ENCODE measurements at regions not wholly inside any gene's neighbourhood (a gene's known extent, or its start where the extent isn't known, plus 50 kb on each side); places are given as distances from the start of the nearest gene placed in this dataset.

DNA sequence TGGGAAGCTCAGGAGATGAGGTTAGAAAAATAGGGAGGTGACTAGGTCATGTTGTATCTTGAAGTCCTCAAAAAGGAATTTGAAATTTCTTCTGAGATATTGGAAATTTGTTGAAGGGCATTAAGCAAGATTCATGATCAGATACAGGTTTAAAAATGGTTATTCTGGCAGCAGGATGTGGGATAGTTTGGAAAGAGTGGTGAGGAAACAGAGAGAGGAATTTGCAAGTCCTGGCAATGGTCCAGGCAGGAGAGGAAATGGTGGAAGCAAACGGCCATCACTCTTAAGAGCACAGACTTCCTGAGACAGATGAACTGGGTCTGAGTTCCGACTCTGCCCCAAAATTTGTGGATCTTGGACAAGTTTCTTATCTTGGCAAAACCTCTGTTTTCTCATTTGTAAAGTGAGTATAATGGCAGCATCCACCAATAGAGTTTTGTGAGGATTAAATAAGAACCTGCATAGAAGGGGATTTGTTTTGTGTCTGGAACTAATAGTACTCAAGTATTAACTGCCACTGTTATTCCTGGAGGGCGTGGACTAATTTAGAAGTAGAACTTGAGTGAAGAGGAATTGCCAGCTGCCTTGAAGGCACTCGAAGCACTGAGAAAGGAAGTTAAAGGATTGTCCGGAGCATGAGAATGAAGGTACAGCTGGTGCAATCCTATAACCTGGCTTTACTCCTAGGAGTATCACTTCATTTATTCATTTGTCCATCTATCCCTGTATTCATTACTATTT, 99.6 kb downstream of the CCNA1 start:
- H3K27me3 ChIP-seq (ENCODE audit: control insufficient read depth in 2 of 2, insufficient read depth in 2 of 2, low read length in 2 of 2) = no peaks in the 10 kb centered on the region
- peak overlapping the region; percentile 58 for H3K4me2 ChIP-seq (ENCODE audit: insufficient read depth, low read length)
- no peaks in the 10 kb centered on the region for H3K9me1 ChIP-seq (replicated peaks; ENCODE audit: control insufficient read depth, extremely low read depth, insufficient read depth, low read length)
- FAIRE-seq (peak; percentile 92), DNase-seq (ENCODE audit: low read depth, low spot score) (peak; percentile 87)
- peak overlapping the region; percentile 50 for H3K9ac ChIP-seq (replicated peaks; ENCODE audit: extremely low read depth, insufficient read depth, low read length)
- H3K27ac ChIP-seq (ENCODE audit: insufficient read depth, low read depth, low read length) = peak overlapping the region; percentile 95
- dilution Hi-C loops (cut with MboI; ENCODE audit: extremely low pct_ligation_motif_present, low sequenced_read_pairs) = no loop called here
- no peaks in the 10 kb centered on the region for H3K9me3 ChIP-seq (replicated peaks; ENCODE audit: control insufficient read depth, insufficient read depth, low read length)
- peaks cover 47% of the 10 kb centered on the region for H3K4me1 ChIP-seq (ENCODE audit: control insufficient read depth, extremely low read depth, insufficient read depth, low read length)
- H2AFZ ChIP-seq (ENCODE audit: low read depth, low read length) = peak overlapping the region; percentile 35
- no peaks in the 10 kb centered on the region for H3K36me3 ChIP-seq (ENCODE audit: control insufficient read depth in 2 of 2, extremely low read depth in 1 of 2, insufficient read depth in 2 of 2, low read length in 2 of 2)
- TSS peak; percentile 41 for BruUV-seq (replicated peaks)
- peak; percentile 87 for TF ChIP-seq GATA2 (IDR thresholded peaks at IDR 0.05; ENCODE audit: insufficient read depth, insufficient read length, low read depth, low read length)
- no peak for TF ChIP-seq MYC (IDR thresholded peaks at IDR 0.05; ENCODE audit: low read depth, low read length)
- no peak for TF ChIP-seq JUN (IDR thresholded peaks at IDR 0.05; ENCODE audit: borderline replicate concordance, insufficient read depth, insufficient read length, low read depth)
- no peak for TF ChIP-seq EZH2 (IDR thresholded peaks at IDR 0.05; ENCODE audit: borderline replicate concordance, low read depth, low read length, severe bottlenecking)
- no peak for TF ChIP-seq MAX (IDR thresholded peaks at IDR 0.05; ENCODE audit: insufficient read depth, insufficient read length)
- TF ChIP-seq, protein P1, sequence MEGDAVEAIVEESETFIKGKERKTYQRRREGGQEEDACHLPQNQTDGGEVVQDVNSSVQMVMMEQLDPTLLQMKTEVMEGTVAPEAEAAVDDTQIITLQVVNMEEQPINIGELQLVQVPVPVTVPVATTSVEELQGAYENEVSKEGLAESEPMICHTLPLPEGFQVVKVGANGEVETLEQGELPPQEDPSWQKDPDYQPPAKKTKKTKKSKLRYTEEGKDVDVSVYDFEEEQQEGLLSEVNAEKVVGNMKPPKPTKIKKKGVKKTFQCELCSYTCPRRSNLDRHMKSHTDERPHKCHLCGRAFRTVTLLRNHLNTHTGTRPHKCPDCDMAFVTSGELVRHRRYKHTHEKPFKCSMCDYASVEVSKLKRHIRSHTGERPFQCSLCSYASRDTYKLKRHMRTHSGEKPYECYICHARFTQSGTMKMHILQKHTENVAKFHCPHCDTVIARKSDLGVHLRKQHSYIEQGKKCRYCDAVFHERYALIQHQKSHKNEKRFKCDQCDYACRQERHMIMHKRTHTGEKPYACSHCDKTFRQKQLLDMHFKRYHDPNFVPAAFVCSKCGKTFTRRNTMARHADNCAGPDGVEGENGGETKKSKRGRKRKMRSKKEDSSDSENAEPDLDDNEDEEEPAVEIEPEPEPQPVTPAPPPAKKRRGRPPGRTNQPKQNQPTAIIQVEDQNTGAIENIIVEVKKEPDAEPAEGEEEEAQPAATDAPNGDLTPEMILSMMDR (IDR thresholded peaks at IDR 0.05; ENCODE audit: extremely low read depth in 1 of 2, insufficient read depth in 1 of 2, low read depth in 1 of 2, low read length in 2 of 2) = no peak
- TF ChIP-seq POLR2A (IDR thresholded peaks at IDR 0.05; ENCODE audit: low read depth, low read length) = peak; percentile 22
- TF ChIP-seq FOS (IDR thresholded peaks at IDR 0.05; ENCODE audit: borderline replicate concordance, insufficient read depth, low read length) = peak; percentile 28
- peak; percentile 72 for TF ChIP-seq POLR2AphosphoS5 (IDR thresholded peaks at IDR 0.05; ENCODE audit: insufficient read depth, low read depth, low read length)
- H4K20me1 ChIP-seq (replicated peaks; ENCODE audit: control insufficient read depth, extremely low read depth, insufficient read depth, low read length) = no peaks in the 10 kb centered on the region
- POLR2A ChIA-PET = no interaction called here
- H3K4me3 ChIP-seq (replicated peaks in 1 of 3; ENCODE audit: insufficient read depth in 1 of 3, low read depth in 1 of 3, low read length in 3 of 3) = peak overlapping the region in 1 of 3 experiments; percentile 16
- CTCF ChIA-PET = interaction anchor here (0.6 to 3.7 kb wide), 4 partner anchors 11 to 311 kb away, joined by 3 to 28 read pairs (median 8); no protein-coding TSS in a partner anchor
- no peaks in the 10 kb centered on the region for H3K79me2 ChIP-seq (ENCODE audit: control insufficient read depth, insufficient read depth, low read length)
- intact Hi-C loops (cut with micrococcal nuclease) = loop anchor here (2.0 to 10.0 kb wide), 4 partner anchors 185 to 453 kb away; partner anchors contain the start of genes CCDC169 and SPART
